GM13977 (cell line): ENCODE measurements at regions not wholly inside any gene's neighbourhood (a gene's known extent, or its start where the extent isn't known, plus 50 kb on each side); places are given as distances from the start of the nearest gene placed in this dataset.

Source experiments
- DNase-seq: peaks from one replicate; pipeline ENCODE4 v3.0.0; 2012; ENCODE audit warnings: low spot score
- in situ Hi-C: fragments of 300-500 bp; cut with MboI; formaldehyde crosslinking; loops from one replicate; pipeline ENCODE4 v1.12.0; 2022; ENCODE audit warnings: low sequenced_read_pairs, low pct_unique_long_range_greater_than_20kb, mixed read lengths, inconsistent platforms; ENCODE audit not compliant: unreplicated experiment
- TF ChIP-seq, protein P1 (sequence below): IDR thresholded peaks from 2 replicates; pipeline ENCODE4 v1.5.1; 2012; ENCODE audit warnings: mild to moderate bottlenecking, control low read depth; ENCODE audit not compliant: insufficient read depth; ENCODE audit errors: extremely low read depth, missing control alignments

DNA sequence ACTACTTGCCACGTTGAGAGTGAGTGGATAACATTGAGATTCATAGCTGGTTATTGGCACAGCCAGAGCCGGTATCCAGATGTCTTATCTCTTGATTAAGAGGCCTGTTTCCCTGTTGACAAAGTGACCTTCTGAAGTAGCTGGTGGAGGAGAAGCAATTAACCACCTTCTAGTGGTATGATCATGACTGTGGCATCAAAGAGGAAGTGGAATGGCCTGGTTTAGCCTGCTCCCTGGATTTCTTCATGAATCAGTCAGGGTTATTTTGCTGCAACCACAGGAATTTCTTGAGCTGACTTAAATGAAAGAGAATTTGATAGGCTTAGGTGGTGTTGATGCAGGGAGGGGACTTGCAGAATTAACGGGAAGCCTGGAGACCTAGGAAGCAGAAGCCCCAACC, 398.3 kb downstream of the MFSD1 start:
- TF ChIP-seq, protein P1, sequence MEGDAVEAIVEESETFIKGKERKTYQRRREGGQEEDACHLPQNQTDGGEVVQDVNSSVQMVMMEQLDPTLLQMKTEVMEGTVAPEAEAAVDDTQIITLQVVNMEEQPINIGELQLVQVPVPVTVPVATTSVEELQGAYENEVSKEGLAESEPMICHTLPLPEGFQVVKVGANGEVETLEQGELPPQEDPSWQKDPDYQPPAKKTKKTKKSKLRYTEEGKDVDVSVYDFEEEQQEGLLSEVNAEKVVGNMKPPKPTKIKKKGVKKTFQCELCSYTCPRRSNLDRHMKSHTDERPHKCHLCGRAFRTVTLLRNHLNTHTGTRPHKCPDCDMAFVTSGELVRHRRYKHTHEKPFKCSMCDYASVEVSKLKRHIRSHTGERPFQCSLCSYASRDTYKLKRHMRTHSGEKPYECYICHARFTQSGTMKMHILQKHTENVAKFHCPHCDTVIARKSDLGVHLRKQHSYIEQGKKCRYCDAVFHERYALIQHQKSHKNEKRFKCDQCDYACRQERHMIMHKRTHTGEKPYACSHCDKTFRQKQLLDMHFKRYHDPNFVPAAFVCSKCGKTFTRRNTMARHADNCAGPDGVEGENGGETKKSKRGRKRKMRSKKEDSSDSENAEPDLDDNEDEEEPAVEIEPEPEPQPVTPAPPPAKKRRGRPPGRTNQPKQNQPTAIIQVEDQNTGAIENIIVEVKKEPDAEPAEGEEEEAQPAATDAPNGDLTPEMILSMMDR: no peak
- DNase-seq: no peak
- in situ Hi-C loops: no loop called here

DNA sequence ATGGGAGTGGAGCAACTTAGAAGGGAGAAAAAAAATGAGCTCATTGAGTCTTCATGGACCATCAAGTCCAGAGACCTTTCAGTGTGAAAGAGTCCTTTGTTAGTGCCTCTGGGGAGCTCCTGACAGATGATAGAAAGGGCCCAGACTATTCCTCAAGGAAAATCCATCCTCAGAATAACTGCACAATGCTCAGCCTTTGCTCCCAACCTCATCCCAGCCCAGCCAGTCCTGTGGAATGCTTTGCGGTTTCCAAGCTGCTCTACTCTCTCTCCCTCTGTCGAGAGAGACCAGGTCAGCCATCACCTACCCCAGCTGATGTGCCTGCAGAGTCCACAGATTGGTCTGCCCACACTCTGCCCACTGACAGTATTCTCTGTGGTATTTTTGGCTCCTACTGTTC, 406.2 kb downstream of the MFSD1 start:
- in situ Hi-C loops: no loop called here
- TF ChIP-seq, protein P1: no peak
- DNase-seq: no peak

DNA sequence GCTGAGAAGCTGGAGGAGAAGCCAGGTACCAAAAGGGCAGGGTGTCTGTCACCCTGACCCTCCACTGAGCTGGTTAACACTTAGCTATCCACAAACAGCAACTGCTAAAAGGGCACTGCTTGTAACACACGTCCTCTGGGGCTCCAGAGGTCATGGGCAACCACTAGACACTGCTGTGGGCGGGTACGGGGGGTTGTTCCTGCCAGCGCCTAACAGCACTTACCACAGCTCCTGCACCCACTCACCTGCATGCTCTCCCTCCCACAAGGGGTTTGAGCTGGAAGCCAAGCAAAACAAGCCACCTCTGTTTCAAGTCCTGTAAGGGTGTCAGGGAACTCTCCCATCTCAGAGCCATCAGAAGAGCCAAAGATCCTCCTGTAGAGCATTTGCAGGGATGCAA, 407.6 kb downstream of the MFSD1 start:
- TF ChIP-seq, protein P1: no peak
- DNase-seq: no peak
- in situ Hi-C loops: no loop called here

DNA sequence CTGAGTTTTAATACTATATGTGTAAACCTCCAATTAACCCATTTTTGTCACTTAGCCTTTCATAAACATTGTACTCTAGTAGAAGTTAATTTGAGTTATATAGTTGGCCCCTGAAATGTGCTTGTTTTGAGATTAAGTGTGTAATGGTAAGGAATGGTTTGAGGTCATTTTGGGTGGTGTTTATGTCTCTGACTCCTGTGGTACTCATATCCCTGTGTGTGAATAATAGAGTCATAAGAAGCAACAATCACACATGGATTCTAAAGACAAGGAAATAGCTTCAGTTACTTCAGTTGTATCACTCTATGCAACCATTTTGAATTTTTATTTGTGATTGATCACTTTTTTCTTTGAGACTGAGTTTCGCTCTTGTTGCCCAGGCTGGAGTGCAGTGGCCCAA, 408.5 kb downstream of the MFSD1 start:
- no peak for DNase-seq
- TF ChIP-seq, protein P1: no peak
- in situ Hi-C loops: no loop called here

DNA sequence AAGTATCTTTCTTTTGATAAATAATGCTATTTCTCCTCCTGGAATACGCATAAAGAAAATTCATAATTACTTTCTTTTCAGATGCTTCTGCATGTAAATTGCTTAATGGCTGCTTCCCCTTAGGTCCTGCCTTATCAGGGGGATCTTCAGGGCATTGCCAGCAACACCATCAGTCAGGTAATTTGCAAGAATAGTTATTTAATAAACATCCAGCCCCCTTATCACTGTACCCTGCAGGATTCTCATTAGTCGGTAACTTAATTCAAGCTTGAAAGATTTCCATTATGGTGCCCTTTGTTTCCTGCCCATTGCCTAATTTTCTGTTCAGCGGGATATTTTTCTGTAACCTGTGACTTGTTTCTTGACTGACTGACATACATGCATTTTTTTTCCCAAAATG, 414.5 kb downstream of the MFSD1 start:
- TF ChIP-seq, protein P1: no peak
- DNase-seq: no peak
- in situ Hi-C loops: no loop called here

DNA sequence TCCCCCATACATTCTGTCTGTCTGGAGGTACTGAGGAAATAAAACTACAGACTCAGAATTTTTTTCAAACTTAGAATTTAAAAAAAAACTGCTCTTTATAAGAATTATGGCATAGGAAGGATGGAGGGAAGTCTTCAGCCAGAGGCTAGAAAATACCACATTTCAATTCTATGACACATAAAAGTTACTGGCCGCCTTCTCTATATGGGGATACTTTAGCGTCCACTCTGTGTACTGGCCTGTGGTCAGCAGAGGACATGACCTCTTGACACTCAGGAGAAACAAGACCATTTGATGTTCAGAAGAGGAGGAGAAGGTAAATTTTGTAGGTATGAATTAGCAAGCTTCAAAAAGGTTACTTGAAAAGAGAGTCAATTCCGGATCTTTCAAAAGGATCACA, 417.4 kb downstream of the MFSD1 start:
- in situ Hi-C loops: no loop called here
- TF ChIP-seq, protein P1: no peak
- no peak for DNase-seq

DNA sequence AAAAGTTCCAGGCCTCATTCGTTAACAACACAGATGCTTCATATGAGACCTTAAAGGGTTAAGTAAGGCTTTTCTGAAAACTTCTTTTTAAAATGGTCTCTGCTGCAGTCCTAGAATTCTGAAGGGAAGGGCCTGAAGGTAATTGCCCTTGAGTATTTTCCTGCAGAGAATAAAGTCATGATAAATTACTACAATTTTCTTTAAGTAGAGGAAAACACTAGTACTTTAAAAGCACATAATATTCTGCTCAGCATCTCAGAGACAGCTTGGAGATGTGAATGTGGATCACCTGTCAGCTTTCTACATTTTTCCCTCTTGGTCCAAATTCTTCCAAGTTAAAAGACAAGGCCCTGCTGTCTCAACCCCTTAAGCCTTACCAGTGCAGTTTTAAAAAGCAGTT, 419.5 kb downstream of the MFSD1 start:
- in situ Hi-C loops: no loop called here
- DNase-seq: no peak
- TF ChIP-seq, protein P1: no peak
